NK-92 treated with Interleukin-12 subunit alpha and Interleukin-12 subunit beta, amount 100 ng/mL, for 24 hours (cell line): ENCODE measurements at regions not wholly inside any gene's neighbourhood (a gene's known extent, or its start where the extent isn't known, plus 50 kb on each side); places are given as distances from the start of the nearest gene placed in this dataset.

Experiments used
- DNase-seq: peaks from one replicate; lab custom pipeline; 2025; lab: John Stamatoyannopoulos, UW

GRCh38 chr12:18207266-18207665 is 54.1 kb upstream of the PIK3C2G start:
- no peak for DNase-seq

GRCh38 chr12:18206198-18206597 is 55.1 kb upstream of the PIK3C2G start:
- no peak for DNase-seq

GRCh38 chr12:18204053-18204452 is 57.3 kb upstream of the PIK3C2G start:
- no peak for DNase-seq

- DNase-seq: no peak
Observed at GRCh38 chr12:18192119-18192518, 69.2 kb upstream of the PIK3C2G start.

- no peak for DNase-seq
Observed at GRCh38 chr12:18183141-18183540, 78.2 kb upstream of the PIK3C2G start.

- no peak for DNase-seq
Observed at GRCh38 chr12:18171571-18171970, 81.6 kb upstream of the RERGL start.

- no peak for DNase-seq
Observed at GRCh38 chr12:18168016-18168415, 78.0 kb upstream of the RERGL start.

GRCh38 chr12:18165889-18166288 is 75.9 kb upstream of the RERGL start:
- DNase-seq: no peak

GRCh38 chr12:18165422-18165871 is 75.5 kb upstream of the RERGL start:
- no peak for DNase-seq

- DNase-seq: no peak
Observed at GRCh38 chr12:18160901-18161300, 70.9 kb upstream of the RERGL start.

- DNase-seq: peak; percentile 0
Observed at GRCh38 chr12:18158774-18159557, 69.0 kb upstream of the RERGL start.

GRCh38 chr12:18153826-18154225 is 63.8 kb upstream of the RERGL start:
- no peak for DNase-seq

GRCh38 chr12:18151036-18151435 is 61.0 kb upstream of the RERGL start:
- no peak for DNase-seq

- DNase-seq: no peak
Observed at GRCh38 chr12:18148961-18149360, 59.0 kb upstream of the RERGL start.

GRCh38 chr12:18146363-18146762 is 56.4 kb upstream of the RERGL start:
- no peak for DNase-seq

GRCh38 chr12:18145924-18146323 is 55.9 kb upstream of the RERGL start:
- DNase-seq: no peak

- DNase-seq: no peak
Observed at GRCh38 chr12:18141048-18141982, 51.3 kb upstream of the RERGL start.

GRCh38 chr12:18139989-18140596 is 50.1 kb upstream of the RERGL start:
- no peak for DNase-seq
